Activated CD8-positive, alpha-beta T cell treated with anti-CD3 and anti-CD28 coated beads, Interleukin-2, amount 10 ng/mL, durations not matched to agents 7 days and 5 days (primary cell): ENCODE measurements at regions not wholly inside any gene's neighbourhood (a gene's known extent, or its start where the extent isn't known, plus 50 kb on each side); places are given as distances from the start of the nearest gene placed in this dataset.

Experiments
- ATAC-seq: fragments of 150-1000 bp; cut with Tn5 transposase; one replicate; pipeline ENCODE4 v1.10.0; 2021; ENCODE audit warnings: moderate library complexity
- CTCF ChIA-PET: fragments of 350-600 bp; sonication (Branson Sonifier 250); formaldehyde crosslinking; loops from one replicate; lab custom pipeline; 2021; ENCODE audit warnings: antibody characterized with exemption; lab: Charles Lee
- POLR2A ChIA-PET: fragments of 350-600 bp; sonication (Branson Sonifier 250); formaldehyde crosslinking; loops from one replicate; lab custom pipeline; 2021; ENCODE audit warnings: antibody characterized with exemption; lab: Charles Lee
- DNase-seq: peaks from one replicate; pipeline ENCODE4 v3.0.0-alpha.2; 2020
- H3K27ac Mint-ChIP-seq: one replicate; pipeline ENCODE4 v1.8.0; 2021; ENCODE audit warnings: mild to moderate bottlenecking, mixed read lengths
- H3K27me3 Mint-ChIP-seq: one replicate; pipeline ENCODE4 v1.8.0; 2021; ENCODE audit warnings: low read depth, mixed read lengths
- H3K36me3 Mint-ChIP-seq: one replicate; pipeline ENCODE4 v1.8.0; 2021; ENCODE audit warnings: low read depth, mixed read lengths
- H3K4me1 Mint-ChIP-seq: one replicate; pipeline ENCODE4 v1.8.0; 2021; ENCODE audit warnings: low read depth, mixed read lengths
- H3K4me3 Mint-ChIP-seq: one replicate; pipeline ENCODE4 v1.8.0; 2021; ENCODE audit warnings: mild to moderate bottlenecking, mixed read lengths
- H3K9me3 Mint-ChIP-seq: one replicate; pipeline ENCODE4 v1.8.0; 2022; ENCODE audit warnings: mixed read lengths; ENCODE audit not compliant: insufficient read depth

DNA sequence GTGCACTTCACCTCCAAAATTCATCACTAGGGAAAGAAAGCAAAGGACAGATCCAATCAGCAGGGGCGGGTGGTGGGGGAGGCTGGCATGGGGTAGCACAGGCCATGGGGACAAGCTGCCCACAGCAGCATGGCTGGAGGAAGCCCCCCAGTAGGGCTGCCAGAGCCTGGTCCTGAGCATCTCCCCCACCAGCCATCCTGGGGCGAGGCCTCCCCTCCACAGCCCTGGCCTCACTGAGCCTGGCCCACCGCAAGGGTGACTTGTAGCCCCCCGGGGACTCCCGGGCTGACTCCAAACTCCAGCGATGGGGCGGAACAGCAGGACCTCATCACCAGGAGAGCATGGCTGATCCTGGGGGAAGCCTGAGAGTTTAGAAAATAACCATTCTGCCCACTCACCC, 92.4 kb upstream of the TCERG1L start:
- POLR2A ChIA-PET: no interaction called here
- Mint-ChIP-seq H3K4me3 (no peak overlapping the region), H3K27me3 (no peaks in the 10 kb centered on the region), H3K36me3 (no peaks in the 10 kb centered on the region), H3K4me1 (no peaks in the 10 kb centered on the region), H3K27ac (no peak overlapping the region), H3K9me3 (no peaks in the 10 kb centered on the region)
- DNase-seq (no peak), ATAC-seq (no peak)
- CTCF ChIA-PET: no interaction called here

GRCh38 chr10:131404886-131405285, 93.4 kb upstream of the TCERG1L start:
- POLR2A ChIA-PET: no interaction called here
- H3K27ac Mint-ChIP-seq: no peak overlapping the region
- CTCF ChIA-PET: no interaction called here
- no peaks in the 10 kb centered on the region for H3K4me1 Mint-ChIP-seq
- H3K27me3 Mint-ChIP-seq: no peaks in the 10 kb centered on the region
- H3K36me3 Mint-ChIP-seq: no peaks in the 10 kb centered on the region
- no peaks in the 10 kb centered on the region for H3K9me3 Mint-ChIP-seq
- H3K4me3 Mint-ChIP-seq: no peak overlapping the region
- no peak for DNase-seq
- ATAC-seq: no peak

- ChIA-PET CTCF (no interaction called here), POLR2A (no interaction called here)
- Mint-ChIP-seq H3K4me3 (no peak overlapping the region), H3K4me1 (no peaks in the 10 kb centered on the region), H3K27ac (no peak overlapping the region), H3K36me3 (no peaks in the 10 kb centered on the region), H3K27me3 (no peaks in the 10 kb centered on the region), H3K9me3 (no peaks in the 10 kb centered on the region)
- ATAC-seq: no peak
- DNase-seq: no peak
These were observed 95.3 kb upstream of the TCERG1L start for GRCh38 chr10:131406676-131407392.

DNA sequence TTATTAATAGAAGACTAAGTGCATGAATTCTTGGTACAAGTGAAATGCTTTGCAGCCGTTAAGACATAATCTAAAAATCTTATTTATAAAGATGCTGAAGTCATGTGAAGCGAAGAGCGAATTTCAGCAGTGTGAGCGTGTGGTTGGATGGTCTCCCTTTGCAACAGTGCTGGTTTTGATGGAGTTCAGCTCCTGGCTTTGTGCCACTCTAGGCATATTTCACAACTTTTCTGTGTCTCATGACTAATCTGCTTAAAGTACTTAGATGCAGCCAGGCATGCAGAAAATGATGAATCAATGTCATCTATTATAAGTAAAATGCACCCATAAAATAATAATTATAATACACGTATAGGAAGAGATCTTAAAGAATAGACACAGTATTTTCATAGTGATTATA, 107.2 kb upstream of the TCERG1L start:
- no peak for ATAC-seq
- Mint-ChIP-seq H3K9me3 (no peaks in the 10 kb centered on the region), H3K4me1 (no peaks in the 10 kb centered on the region), H3K27ac (no peak overlapping the region), H3K36me3 (no peaks in the 10 kb centered on the region), H3K27me3 (no peaks in the 10 kb centered on the region), H3K4me3 (no peak overlapping the region)
- ChIA-PET CTCF (no interaction called here), POLR2A (no interaction called here)
- no peak for DNase-seq

- Mint-ChIP-seq H3K9me3 (no peaks in the 10 kb centered on the region), H3K4me3 (no peak overlapping the region), H3K36me3 (no peaks in the 10 kb centered on the region), H3K27me3 (no peaks in the 10 kb centered on the region), H3K4me1 (no peaks in the 10 kb centered on the region), H3K27ac (no peak overlapping the region)
- no peak for ATAC-seq
- DNase-seq: no peak
- POLR2A ChIA-PET: no interaction called here
- CTCF ChIA-PET: no interaction called here
These were observed 108.3 kb upstream of the TCERG1L start for GRCh38 chr10:131419797-131420196.

DNA sequence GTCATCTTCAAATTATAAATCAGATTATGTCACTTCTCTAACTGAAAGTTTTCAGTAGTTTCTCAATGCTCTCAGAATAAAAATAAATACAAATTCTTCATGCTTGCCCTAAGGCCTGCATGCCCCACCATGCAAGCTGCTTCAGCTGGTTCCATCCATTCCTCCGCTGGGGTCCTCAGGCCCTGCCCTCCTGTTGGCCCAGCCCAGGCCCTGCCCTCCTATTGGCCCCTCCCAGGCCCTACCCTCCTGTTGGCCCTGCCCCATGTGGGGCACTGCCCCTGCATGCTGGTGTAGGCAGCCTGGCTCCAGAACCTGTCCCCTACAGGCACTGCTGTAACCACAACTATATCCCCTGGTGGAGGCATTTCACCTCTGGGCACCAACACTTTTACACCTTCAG, 109.3 kb upstream of the TCERG1L start:
- DNase-seq: no peak
- no peaks in the 10 kb centered on the region for H3K27me3 Mint-ChIP-seq
- H3K4me3 Mint-ChIP-seq: no peak overlapping the region
- ATAC-seq: no peak
- POLR2A ChIA-PET: no interaction called here
- H3K9me3 Mint-ChIP-seq: no peaks in the 10 kb centered on the region
- no peak overlapping the region for H3K27ac Mint-ChIP-seq
- H3K36me3 Mint-ChIP-seq: no peaks in the 10 kb centered on the region
- CTCF ChIA-PET: no interaction called here
- no peaks in the 10 kb centered on the region for H3K4me1 Mint-ChIP-seq

- Mint-ChIP-seq H3K36me3 (no peaks in the 10 kb centered on the region), H3K27ac (no peak overlapping the region), H3K9me3 (no peaks in the 10 kb centered on the region), H3K4me1 (no peaks in the 10 kb centered on the region), H3K4me3 (no peak overlapping the region), H3K27me3 (no peaks in the 10 kb centered on the region)
- no peak for DNase-seq
- ATAC-seq: no peak
- CTCF ChIA-PET: no interaction called here
- POLR2A ChIA-PET: no interaction called here
These were observed 109.9 kb upstream of the TCERG1L start for GRCh38 chr10:131421381-131421780.

GRCh38 chr10:131422731-131423130, 111.2 kb upstream of the TCERG1L start:
- ChIA-PET CTCF (no interaction called here), POLR2A (no interaction called here)
- DNase-seq: no peak
- Mint-ChIP-seq H3K4me1 (no peaks in the 10 kb centered on the region), H3K36me3 (no peaks in the 10 kb centered on the region), H3K4me3 (no peak overlapping the region), H3K27ac (no peak overlapping the region), H3K27me3 (no peaks in the 10 kb centered on the region), H3K9me3 (no peaks in the 10 kb centered on the region)
- ATAC-seq: no peak

DNA sequence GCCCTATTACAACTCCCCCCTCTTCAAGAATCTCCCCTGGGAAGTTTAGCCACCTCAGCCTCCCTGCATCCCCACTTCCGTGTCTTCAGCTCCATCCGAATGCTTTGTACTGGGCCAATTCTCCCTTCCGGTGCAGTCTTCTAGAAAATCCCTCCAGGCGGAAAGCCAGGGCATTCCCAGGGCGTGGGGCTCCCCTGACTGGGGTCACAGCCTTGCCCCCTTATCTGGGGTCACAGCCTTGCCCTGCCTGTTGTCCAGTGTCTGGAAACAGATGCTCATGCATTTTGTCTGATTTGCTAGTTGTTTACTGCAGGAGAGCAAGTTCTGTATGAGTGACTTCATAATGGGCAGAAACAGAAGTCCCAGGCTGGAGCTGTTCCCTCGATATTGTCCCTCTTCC, 112.5 kb upstream of the TCERG1L start:
- no peaks in the 10 kb centered on the region for H3K4me1 Mint-ChIP-seq
- ChIA-PET POLR2A (no interaction called here), CTCF (no interaction called here)
- ATAC-seq (no peak), DNase-seq (no peak)
- no peak overlapping the region for H3K27ac Mint-ChIP-seq
- no peaks in the 10 kb centered on the region for H3K27me3 Mint-ChIP-seq
- no peak overlapping the region for H3K4me3 Mint-ChIP-seq
- H3K36me3 Mint-ChIP-seq: no peaks in the 10 kb centered on the region
- H3K9me3 Mint-ChIP-seq: no peaks in the 10 kb centered on the region

DNA sequence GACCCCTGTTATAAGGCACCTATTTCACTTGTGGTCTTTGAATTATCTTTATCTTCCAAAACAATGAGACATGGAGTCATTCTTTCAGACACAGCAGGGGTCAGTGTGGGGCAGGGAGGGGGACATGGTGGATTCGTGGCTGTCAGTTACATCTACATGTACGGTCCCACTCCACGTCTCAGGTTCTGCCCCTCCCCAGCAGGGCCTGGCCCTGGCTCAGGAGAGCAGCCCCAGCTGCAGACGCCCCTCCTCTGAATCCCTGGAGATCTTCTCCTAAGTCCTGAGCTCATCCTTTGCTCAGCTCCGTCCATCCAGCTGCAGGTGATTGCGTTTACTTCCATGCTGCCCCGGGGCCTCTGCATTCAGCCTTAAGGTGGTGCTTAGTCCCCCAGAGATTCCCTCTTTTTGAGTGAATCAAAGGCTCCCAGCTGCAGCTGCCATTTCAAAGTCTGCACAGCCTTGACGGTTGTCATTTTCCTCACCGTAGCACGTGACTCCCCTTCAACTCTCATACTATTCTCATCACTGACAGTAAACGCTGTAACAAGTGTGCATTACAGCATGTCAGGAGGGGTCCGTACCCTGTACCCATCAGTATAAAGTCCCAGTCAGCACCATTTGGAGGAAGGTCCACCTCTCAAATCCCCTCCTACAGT, 113.4 kb upstream of the TCERG1L start:
- Mint-ChIP-seq H3K27me3 (no peaks in the 10 kb centered on the region), H3K9me3 (no peaks in the 10 kb centered on the region), H3K4me1 (no peaks in the 10 kb centered on the region), H3K36me3 (no peaks in the 10 kb centered on the region), H3K27ac (no peak overlapping the region), H3K4me3 (no peak overlapping the region)
- ChIA-PET POLR2A (no interaction called here), CTCF (no interaction called here)
- ATAC-seq (no peak), DNase-seq (no peak)

GRCh38 chr10:131425752-131426533, 114.4 kb upstream of the TCERG1L start:
- no peak overlapping the region for H3K27ac Mint-ChIP-seq
- no peaks in the 10 kb centered on the region for H3K27me3 Mint-ChIP-seq

DNA sequence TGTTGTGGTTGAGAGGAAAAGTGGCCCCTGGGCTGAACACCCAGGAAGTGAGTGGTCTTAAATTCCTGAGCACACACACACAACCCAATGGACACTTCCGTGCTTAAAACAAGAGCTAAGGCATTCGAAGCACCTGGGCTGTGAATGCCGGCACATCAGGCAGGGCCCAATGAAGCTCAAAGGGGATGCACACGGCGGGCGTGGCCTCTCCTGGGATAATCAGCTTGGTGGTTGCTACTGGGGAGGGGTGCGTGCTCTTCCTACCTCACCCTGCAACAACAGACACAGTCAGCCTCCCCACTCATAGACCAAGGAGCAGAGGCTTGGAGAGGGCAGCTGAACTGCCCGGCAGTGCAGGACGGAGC, 115.0 kb upstream of the TCERG1L start:
- CTCF ChIA-PET: no interaction called here
- Mint-ChIP-seq H3K36me3 (no peaks in the 10 kb centered on the region), H3K4me1 (no peaks in the 10 kb centered on the region), H3K27ac (no peak overlapping the region), H3K27me3 (no peaks in the 10 kb centered on the region), H3K9me3 (no peaks in the 10 kb centered on the region), H3K4me3 (no peak overlapping the region)
- ATAC-seq (no peak), DNase-seq (no peak)
- POLR2A ChIA-PET: no interaction called here

More at GRCh38 chr10:131425752-131426533, 114.4 kb upstream of the TCERG1L start:
- ChIA-PET CTCF (no interaction called here), POLR2A (no interaction called here)
- H3K9me3 Mint-ChIP-seq: no peaks in the 10 kb centered on the region
- no peak overlapping the region for H3K4me3 Mint-ChIP-seq
- no peak for DNase-seq
- H3K36me3 Mint-ChIP-seq: no peaks in the 10 kb centered on the region
- ATAC-seq: no peak
- no peaks in the 10 kb centered on the region for H3K4me1 Mint-ChIP-seq
